ENCODE measurements at regions not wholly inside any gene's neighbourhood (a gene's known extent, or its start where the extent isn't known, plus 50 kb on each side); places are given as distances from the start of the nearest gene placed in this dataset.

GRCh38 chr1:195637539-195637938 is 970.7 kb downstream of the KCNT2 start:
- no peaks in the 10 kb centered on the region for H3K4me1 ChIP-seq (ENCODE audit: insufficient read depth, low read length, poor library complexity, severe bottlenecking)
- ChIA-PET CTCF (ENCODE audit: unreplicated experiment) (no interaction called here), POLR2A (no interaction called here)
- H3K36me3 ChIP-seq (ENCODE audit: insufficient read depth, low read length) = no peaks in the 10 kb centered on the region
- no peak overlapping the region for H2AFZ ChIP-seq (ENCODE audit: low read length)
- H3K79me2 ChIP-seq (ENCODE audit: insufficient read depth, low read depth, low read length) = no peaks in the 10 kb centered on the region
- no peak overlapping the region for H3K4me3 ChIP-seq (ENCODE audit: low read depth, low read length, poor library complexity, severe bottlenecking)
- DNase-seq (ENCODE audit: low spot score) = no peak
- BruUV-seq (replicated peaks) = no TSS peak
- TF ChIP-seq EZH2phosphoT487 (IDR thresholded peaks at IDR 0.05; ENCODE audit: borderline replicate concordance, low read depth, low read length) = no peak
- no peak for TF ChIP-seq CTCF (conservative IDR thresholded peaks at IDR 0.05; ENCODE audit: low read length)
- no peaks in the 10 kb centered on the region for H4K20me1 ChIP-seq (ENCODE audit: insufficient read depth, low read length)
- no peak overlapping the region for H3K4me2 ChIP-seq (ENCODE audit: low read length)
- no peaks in the 10 kb centered on the region for H3K9me2 ChIP-seq (ENCODE audit: insufficient read depth, low read length)
- intact Hi-C loops (cut with micrococcal nuclease; ENCODE audit: unreplicated experiment) = no loop called here
- H3K27ac ChIP-seq (ENCODE audit: low read depth, low read length, poor library complexity, severe bottlenecking) = no peak overlapping the region
- H3K9me3 ChIP-seq (ENCODE audit: low read length) = no peaks in the 10 kb centered on the region

GRCh38 chr1:195618287-195618686 is 990.0 kb downstream of the KCNT2 start:
- H3K27ac ChIP-seq (ENCODE audit: low read depth, low read length, poor library complexity, severe bottlenecking) = no peak overlapping the region

GRCh38 chr1:195617106-195617505 is 991.1 kb downstream of the KCNT2 start:
- TF ChIP-seq CTCF (conservative IDR thresholded peaks at IDR 0.05; ENCODE audit: low read length) = no peak
- no peak for TF ChIP-seq EZH2phosphoT487 (IDR thresholded peaks at IDR 0.05; ENCODE audit: borderline replicate concordance, low read depth, low read length)
- CTCF ChIA-PET (ENCODE audit: unreplicated experiment) = no interaction called here

More at GRCh38 chr1:195618287-195618686, 990.0 kb downstream of the KCNT2 start:
- BruUV-seq (replicated peaks) = no TSS peak
- Histone ChIP-seq H3K36me3 (ENCODE audit: insufficient read depth, low read length) (no peaks in the 10 kb centered on the region), H4K20me1 (ENCODE audit: insufficient read depth, low read length) (no peaks in the 10 kb centered on the region), H3K4me3 (ENCODE audit: low read depth, low read length, poor library complexity, severe bottlenecking) (no peak overlapping the region), H3K4me1 (ENCODE audit: insufficient read depth, low read length, poor library complexity, severe bottlenecking) (no peaks in the 10 kb centered on the region), H2AFZ (ENCODE audit: low read length) (no peak overlapping the region), H3K9me3 (ENCODE audit: low read length) (no peaks in the 10 kb centered on the region), H3K4me2 (ENCODE audit: low read length) (no peak overlapping the region), H3K9me2 (ENCODE audit: insufficient read depth, low read length) (no peaks in the 10 kb centered on the region), H3K79me2 (ENCODE audit: insufficient read depth, low read depth, low read length) (no peaks in the 10 kb centered on the region)
- TF ChIP-seq CTCF (conservative IDR thresholded peaks at IDR 0.05; ENCODE audit: low read length) (no peak), EZH2phosphoT487 (IDR thresholded peaks at IDR 0.05; ENCODE audit: borderline replicate concordance, low read depth, low read length) (no peak)
- CTCF ChIA-PET (ENCODE audit: unreplicated experiment) = no interaction called here
- intact Hi-C loops (cut with micrococcal nuclease; ENCODE audit: unreplicated experiment) = no loop called here
- DNase-seq (ENCODE audit: low spot score) = no peak
- POLR2A ChIA-PET = no interaction called here

More at GRCh38 chr1:195617106-195617505, 991.1 kb downstream of the KCNT2 start:
- Histone ChIP-seq H3K4me3 (ENCODE audit: low read depth, low read length, poor library complexity, severe bottlenecking) (no peak overlapping the region), H3K4me2 (ENCODE audit: low read length) (no peak overlapping the region), H3K4me1 (ENCODE audit: insufficient read depth, low read length, poor library complexity, severe bottlenecking) (no peaks in the 10 kb centered on the region), H3K79me2 (ENCODE audit: insufficient read depth, low read depth, low read length) (no peaks in the 10 kb centered on the region), H4K20me1 (ENCODE audit: insufficient read depth, low read length) (no peaks in the 10 kb centered on the region), H3K27ac (ENCODE audit: low read depth, low read length, poor library complexity, severe bottlenecking) (no peak overlapping the region), H3K9me2 (ENCODE audit: insufficient read depth, low read length) (no peaks in the 10 kb centered on the region), H3K9me3 (ENCODE audit: low read length) (no peaks in the 10 kb centered on the region), H3K36me3 (ENCODE audit: insufficient read depth, low read length) (no peaks in the 10 kb centered on the region), H2AFZ (ENCODE audit: low read length) (no peak overlapping the region)
- DNase-seq (ENCODE audit: low spot score) = no peak
- POLR2A ChIA-PET = no interaction called here
- intact Hi-C loops (cut with micrococcal nuclease; ENCODE audit: unreplicated experiment) = no loop called here
- no TSS peak for BruUV-seq (replicated peaks)
